A549 (cell line): ENCODE measurements at regions not wholly inside any gene's neighbourhood (a gene's known extent, or its start where the extent isn't known, plus 50 kb on each side); places are given as distances from the start of the nearest gene placed in this dataset.
A peak's percentile ranks its signal among the peaks of the same experiment; 100 is the strongest.

Experiments used
- ATAC-seq, 2 experiments: fragments of 200-7000 bp in 1 of 2; fragments of >200 bp in 1 of 2; cut with Nextera tagmentation in 1 of 2; cut with Tn5 transposase in 1 of 2; 3 replicates each; pipeline versions ENCODE4 v1.8.0 to v1.9.1; 2018 to 2020; ENCODE audit warnings: mild to moderate bottlenecking in 1 of 2, moderate library complexity in 1 of 2
- CTCF ChIA-PET: fragments of 300-600 bp; sonication (Branson Sonifier 250); formaldehyde crosslinking; extraction: SDS; loops from one replicate; lab custom pipeline; 2021; ENCODE audit warnings: antibody characterized with exemption, inconsistent platforms; lab: Yijun Ruan, JAX
- POLR2A ChIA-PET: fragments of 350-600 bp; formaldehyde crosslinking; extraction: SDS; loops from one replicate; lab custom pipeline; 2021; ENCODE audit warnings: antibody characterized with exemption, inconsistent platforms; lab: Yijun Ruan, JAX
- DNase-seq, 2 experiments: peaks; one replicate each; pipeline versions ENCODE4 v3.0.0 to v3.0.0-alpha.2; 2011 to 2016; ENCODE audit warnings: low read depth in 1 of 2, low spot score in 1 of 2
- FAIRE-seq: peaks from 2 replicates; lab custom pipeline; 2011; peaks lifted over from hg19 to GRCh38; lab: Jason Lieb, UNC
- H3K27ac ChIP-seq, 2 experiments: fragments of >200 bp; sonication (Bioruptor Twin); formaldehyde crosslinking; 3 replicates each; pipeline ENCODE4 v1.5.1; 2016 to 2017
- H3K4me1 ChIP-seq: fragments of >200 bp; sonication (Bioruptor Twin); formaldehyde crosslinking; 3 replicates; pipeline ENCODE4 v1.6.1; 2016
- H3K4me2 ChIP-seq: fragments of >200 bp; sonication (Bioruptor Twin); formaldehyde crosslinking; 3 replicates; pipeline ENCODE4 v1.6.1; 2016
- H3K4me3 ChIP-seq: fragments of >200 bp; sonication (Bioruptor Twin); formaldehyde crosslinking; 3 replicates; pipeline ENCODE4 v1.5.1; 2016
- H3K9me3 ChIP-seq: fragments of >200 bp; sonication (Bioruptor Twin); formaldehyde crosslinking; 3 replicates; pipeline ENCODE4 v1.6.1; 2016
- BHLHE40 ChIP-seq: IDR thresholded peaks from 2 replicates; pipeline ENCODE4 v1.6.1; 2012; ENCODE audit warnings: low read depth, low read length, inconsistent platforms
- CBX8 ChIP-seq: fragments of 200-600 bp; sonication (generic); IDR thresholded peaks from 2 replicates; pipeline ENCODE4 v1.6.1; 2016
- CHD4 ChIP-seq: fragments of 200-600 bp; sonication (generic); IDR thresholded peaks from 2 replicates; pipeline ENCODE4 v1.6.1; 2016; ENCODE audit warnings: antibody characterized with exemption, mild to moderate bottlenecking, borderline replicate concordance
- CTCF ChIP-seq: fragments of >200 bp; sonication (Bioruptor Twin); formaldehyde crosslinking; IDR thresholded peaks from 3 replicates; pipeline ENCODE4 v1.5.1; 2016
- FOSB ChIP-seq: fragments of 250-450 bp; sonication (Bioruptor Pico); IDR thresholded peaks from 2 replicates; pipeline ENCODE4 v1.5.0; 2020; ENCODE audit warnings: mild to moderate bottlenecking, moderate library complexity
- GATA3 ChIP-seq: IDR thresholded peaks from 2 replicates; pipeline ENCODE4 v1.6.1; 2012; ENCODE audit warnings: borderline replicate concordance
- HOXA7 ChIP-seq: fragments of 250-450 bp; sonication (Bioruptor Pico); IDR thresholded peaks from 2 replicates; pipeline ENCODE4 v1.5.0; 2020; ENCODE audit warnings: mild to moderate bottlenecking, moderate library complexity
- HOXB5 ChIP-seq: fragments of 250-450 bp; sonication (Bioruptor Pico); IDR thresholded peaks from 2 replicates; pipeline ENCODE4 v1.5.0; 2020; ENCODE audit warnings: mild to moderate bottlenecking, moderate library complexity
- KDM1A ChIP-seq: fragments of 200-600 bp; sonication (generic); IDR thresholded peaks from 2 replicates; pipeline ENCODE4 v1.6.1; 2016; ENCODE audit warnings: low read depth, mild to moderate bottlenecking
- MAFK ChIP-seq: fragments of 450-650 bp; IDR thresholded peaks from 2 replicates; pipeline ENCODE4 v1.6.1; 2014; ENCODE audit not compliant: partially characterized antibody
- POLR2AphosphoS2 ChIP-seq: conservative IDR thresholded peaks from 2 replicates; pipeline ENCODE4 v1.6.1; 2012; ENCODE audit warnings: low read length, improper control_type of control experiment, inconsistent platforms
- RAD21 ChIP-seq, 2 experiments: fragments of >200 bp in 1 of 2; sonication (Bioruptor Twin) in 1 of 2; formaldehyde crosslinking in 1 of 2; IDR thresholded peaks in 1 of 2; conservative IDR thresholded peaks in 1 of 2; 2 replicates in 1 of 2; 3 replicates in 1 of 2; pipeline ENCODE4 v1.6.1; 2012 to 2018; ENCODE audit warnings: inconsistent platforms in 1 of 2
- RARB ChIP-seq: fragments of 250-450 bp; sonication (Bioruptor Pico); IDR thresholded peaks from 2 replicates; pipeline ENCODE4 v1.8.0; 2021; ENCODE audit warnings: mild to moderate bottlenecking, moderate library complexity
- RFX5 ChIP-seq: fragments of 450-650 bp; IDR thresholded peaks from 2 replicates; pipeline ENCODE4 v1.7.1; 2014; ENCODE audit warnings: antibody characterized with exemption, mild to moderate bottlenecking, moderate library complexity
- RNF2 ChIP-seq: fragments of 200-600 bp; sonication (generic); IDR thresholded peaks from 2 replicates; pipeline ENCODE4 v1.6.1; 2016; ENCODE audit warnings: low read depth, mild to moderate bottlenecking, antibody characterized with exemption, moderate library complexity, borderline replicate concordance
- TFCP2L1 ChIP-seq: fragments of 250-450 bp; sonication (Bioruptor Pico); IDR thresholded peaks from 2 replicates; pipeline ENCODE4 v1.5.0; 2021; ENCODE audit warnings: mild to moderate bottlenecking
- USF2 ChIP-seq: fragments of 450-650 bp; IDR thresholded peaks from 2 replicates; pipeline ENCODE4 v1.6.1; 2014; ENCODE audit warnings: antibody characterized with exemption
- ZFP36 ChIP-seq: fragments of 450-650 bp; IDR thresholded peaks from 2 replicates; pipeline ENCODE4 v1.6.1; 2014; ENCODE audit warnings: borderline replicate concordance; ENCODE audit not compliant: partially characterized antibody
- WGBS: methylation state at CpG from one replicate; pipeline ENCODE4 v1.1.6; 2017; ENCODE audit errors: missing lambda C conversion rate; 5-methylcytosine and 5-hydroxymethylcytosine counted together

GRCh38 chr6:165944002-165944466 lies 223.6 kb downstream of the TBXT start:
- Histone ChIP-seq H3K9me3 (no peaks in the 10 kb centered on the region; the same call in 2 of the 3 replicates), H3K4me1 (peaks cover 5% of the 10 kb centered on the region; the same call in 1 of the 3 replicates), H3K4me2 (no peak overlapping the region), H3K27ac (no peak overlapping the region), H3K4me3 (no peak overlapping the region)
- ATAC-seq (no peak), FAIRE-seq (no peak), DNase-seq (no peak)
- WGBS = 95% methylated on average over 2 of the region's 2 CpGs
- ChIA-PET CTCF (interaction anchor here (0.7 kb wide), 1 partner anchor 154 kb away, joined by 4 read pairs; no protein-coding TSS in a partner anchor), POLR2A (no interaction called here)
- TF ChIP-seq CTCF (no peak), BHLHE40 (no peak), RAD21 (conservative IDR thresholded peaks at IDR 0.05 in 1 of 2, IDR thresholded peaks at IDR 0.05 in 1 of 2) (no peak)

- DNase-seq (no peak), FAIRE-seq (no peak), ATAC-seq (no peak)
- WGBS = 89% methylated on average over 4 of the region's 4 CpGs
- peaks cover 18% of the 10 kb centered on the region for H3K4me1 ChIP-seq
- H3K27ac ChIP-seq = no peak overlapping the region
- no peak overlapping the region for H3K4me3 ChIP-seq
- CTCF ChIA-PET = no interaction called here
- no peaks in the 10 kb centered on the region; the same call in 2 of the 3 replicates for H3K9me3 ChIP-seq
- no peak overlapping the region for H3K4me2 ChIP-seq
- POLR2A ChIA-PET = no interaction called here
- TF ChIP-seq HOXA7 (CRISPR knock-in tag) = no peak
- peak; percentile 65 for TF ChIP-seq FOSB
- TF ChIP-seq TFCP2L1 (CRISPR knock-in tag) = no peak
- no peak for TF ChIP-seq GATA3
- no peak for TF ChIP-seq ZFP36
These were observed 225.9 kb downstream of the TBXT start for GRCh38 chr6:165941786-165942185.

GRCh38 chr6:165941249-165941775 lies 226.3 kb downstream of the TBXT start:
- DNase-seq (no peak), ATAC-seq (no peak; a peak in 1 of 6 replicates), FAIRE-seq (no peak)
- Histone ChIP-seq H3K4me2 (no peak overlapping the region), H3K4me1 (peaks cover 18% of the 10 kb centered on the region), H3K4me3 (no peak overlapping the region), H3K27ac (no peak overlapping the region), H3K9me3 (no peaks in the 10 kb centered on the region; the same call in 2 of the 3 replicates)
- no peak for TF ChIP-seq CBX8
- no peak for TF ChIP-seq CHD4
- no peak for TF ChIP-seq MAFK
- no peak for TF ChIP-seq RFX5
- ChIA-PET CTCF (no interaction called here), POLR2A (no interaction called here)
- 73% methylated on average over 5 of the region's 5 CpGs for WGBS

GRCh38 chr6:165940366-165940765 lies 227.3 kb downstream of the TBXT start:
- WGBS = 91% methylated on average over 25 of the region's 26 CpGs
- peaks cover 27% of the 10 kb centered on the region for H3K4me1 ChIP-seq
- no peaks in the 10 kb centered on the region; the same call in 2 of the 3 replicates for H3K9me3 ChIP-seq
- ChIA-PET CTCF (interaction anchor here (1.0 kb wide), 1 partner anchor 35 kb away, joined by 3 read pairs; no protein-coding TSS in a partner anchor), POLR2A (no interaction called here)
- ATAC-seq (no peak; a peak in 1 of 6 replicates), FAIRE-seq (no peak), DNase-seq (no peak)
- H3K4me3 ChIP-seq = no peak overlapping the region
- H3K4me2 ChIP-seq = no peak overlapping the region
- TF ChIP-seq RNF2 (no peak), HOXB5 (CRISPR knock-in tag) (no peak), KDM1A (no peak), RARB (CRISPR knock-in tag) (no peak), POLR2AphosphoS2 (no peak), USF2 (no peak), CTCF (no peak)
- no peak overlapping the region for H3K27ac ChIP-seq
